ENCODE measurements at regions not wholly inside any gene's neighbourhood (a gene's known extent, or its start where the extent isn't known, plus 50 kb on each side); places are given as distances from the start of the nearest gene placed in this dataset.
A peak's percentile ranks its signal among the peaks of the same experiment; 100 is the strongest.

GRCh38 chr20:56815796-56816195 is 186.7 kb downstream of the TFAP2C start:
- H3K36me3 ChIP-seq (ENCODE audit: insufficient read depth, low read length), result no peaks in the 10 kb centered on the region
- H3K4me1 ChIP-seq (ENCODE audit: control insufficient read depth, insufficient read depth, low read length, unreplicated experiment), result no peaks in the 10 kb centered on the region
- H3K4me3 ChIP-seq (ENCODE audit: low read depth, low read length), result no peak overlapping the region
- H3K27ac ChIP-seq (ENCODE audit: low read depth, low read length), result no peak overlapping the region
- peaks cover 22% of the 10 kb centered on the region for H3K27me3 ChIP-seq (ENCODE audit: insufficient read depth, low read length)
- no peaks in the 10 kb centered on the region for H3K79me2 ChIP-seq (ENCODE audit: control insufficient read depth, insufficient read depth, low read length, unreplicated experiment)
- H2AFZ ChIP-seq (ENCODE audit: low read length, unreplicated experiment), result no peak overlapping the region

- Histone ChIP-seq H3K27ac (ENCODE audit: low read depth, low read length) (no peak overlapping the region), H3K79me2 (ENCODE audit: control insufficient read depth, insufficient read depth, low read length, unreplicated experiment) (no peaks in the 10 kb centered on the region), H3K4me3 (ENCODE audit: low read depth, low read length) (no peak overlapping the region), H2AFZ (ENCODE audit: low read length, unreplicated experiment) (no peak overlapping the region), H3K27me3 (ENCODE audit: insufficient read depth, low read length) (peaks cover 25% of the 10 kb centered on the region), H3K36me3 (ENCODE audit: insufficient read depth, low read length) (no peaks in the 10 kb centered on the region), H3K4me1 (ENCODE audit: control insufficient read depth, insufficient read depth, low read length, unreplicated experiment) (no peaks in the 10 kb centered on the region)
Measured at GRCh38 chr20:56816349-56816748, 187.2 kb downstream of the TFAP2C start.

- Histone ChIP-seq H3K4me1 (ENCODE audit: control insufficient read depth, insufficient read depth, low read length, unreplicated experiment) (no peaks in the 10 kb centered on the region), H3K4me3 (ENCODE audit: low read depth, low read length) (no peak overlapping the region), H3K27ac (ENCODE audit: low read depth, low read length) (no peak overlapping the region), H3K36me3 (ENCODE audit: insufficient read depth, low read length) (no peaks in the 10 kb centered on the region), H3K79me2 (ENCODE audit: control insufficient read depth, insufficient read depth, low read length, unreplicated experiment) (no peaks in the 10 kb centered on the region), H2AFZ (ENCODE audit: low read length, unreplicated experiment) (no peak overlapping the region), H3K27me3 (ENCODE audit: insufficient read depth, low read length) (peaks cover 30% of the 10 kb centered on the region)
Measured at GRCh38 chr20:56817780-56818675, 188.9 kb downstream of the TFAP2C start.

GRCh38 chr20:56820984-56821383 is 191.9 kb downstream of the TFAP2C start:
- Histone ChIP-seq H3K27me3 (ENCODE audit: insufficient read depth, low read length) (peaks cover 26% of the 10 kb centered on the region), H3K79me2 (ENCODE audit: control insufficient read depth, insufficient read depth, low read length, unreplicated experiment) (no peaks in the 10 kb centered on the region), H2AFZ (ENCODE audit: low read length, unreplicated experiment) (no peak overlapping the region), H3K27ac (ENCODE audit: low read depth, low read length) (no peak overlapping the region), H3K36me3 (ENCODE audit: insufficient read depth, low read length) (no peaks in the 10 kb centered on the region), H3K4me1 (ENCODE audit: control insufficient read depth, insufficient read depth, low read length, unreplicated experiment) (no peaks in the 10 kb centered on the region), H3K4me3 (ENCODE audit: low read depth, low read length) (no peak overlapping the region)

- Histone ChIP-seq H3K27me3 (ENCODE audit: insufficient read depth, low read length) (peaks cover 19% of the 10 kb centered on the region; the same call in 1 of the 2 replicates), H3K4me3 (ENCODE audit: low read depth, low read length) (no peak overlapping the region), H3K36me3 (ENCODE audit: insufficient read depth, low read length) (no peaks in the 10 kb centered on the region), H3K4me1 (ENCODE audit: control insufficient read depth, insufficient read depth, low read length, unreplicated experiment) (no peaks in the 10 kb centered on the region), H3K27ac (ENCODE audit: low read depth, low read length) (no peak overlapping the region), H2AFZ (ENCODE audit: low read length, unreplicated experiment) (no peak overlapping the region), H3K79me2 (ENCODE audit: control insufficient read depth, insufficient read depth, low read length, unreplicated experiment) (no peaks in the 10 kb centered on the region)
Measured at GRCh38 chr20:56826306-56826704, 197.2 kb downstream of the TFAP2C start.

- Histone ChIP-seq H3K4me1 (ENCODE audit: control insufficient read depth, insufficient read depth, low read length, unreplicated experiment) (no peaks in the 10 kb centered on the region), H3K27me3 (ENCODE audit: insufficient read depth, low read length) (peaks cover 18% of the 10 kb centered on the region; the same call in 1 of the 2 replicates), H3K79me2 (ENCODE audit: control insufficient read depth, insufficient read depth, low read length, unreplicated experiment) (no peaks in the 10 kb centered on the region), H3K4me3 (ENCODE audit: low read depth, low read length) (0 out of 2 replicates have a peak overlapping the region, but pooled peaks have one; percentile 8), H3K36me3 (ENCODE audit: insufficient read depth, low read length) (no peaks in the 10 kb centered on the region), H3K27ac (ENCODE audit: low read depth, low read length) (no peak overlapping the region), H2AFZ (ENCODE audit: low read length, unreplicated experiment) (no peak overlapping the region)
Measured at GRCh38 chr20:56826705-56827665, 197.9 kb downstream of the TFAP2C start.

- H3K4me1 ChIP-seq (ENCODE audit: control insufficient read depth, insufficient read depth, low read length, unreplicated experiment), result no peaks in the 10 kb centered on the region
- no peak overlapping the region for H2AFZ ChIP-seq (ENCODE audit: low read length, unreplicated experiment)
- H3K27me3 ChIP-seq (ENCODE audit: insufficient read depth, low read length), result peaks cover 14% of the 10 kb centered on the region; the same call in 1 of the 2 replicates
- H3K27ac ChIP-seq (ENCODE audit: low read depth, low read length), result no peak overlapping the region
- no peaks in the 10 kb centered on the region for H3K36me3 ChIP-seq (ENCODE audit: insufficient read depth, low read length)
- no peak overlapping the region for H3K4me3 ChIP-seq (ENCODE audit: low read depth, low read length)
- H3K79me2 ChIP-seq (ENCODE audit: control insufficient read depth, insufficient read depth, low read length, unreplicated experiment), result no peaks in the 10 kb centered on the region
Measured at GRCh38 chr20:56827763-56828162, 198.7 kb downstream of the TFAP2C start.

GRCh38 chr20:56828402-56828801 is 199.3 kb downstream of the TFAP2C start:
- H3K4me1 ChIP-seq (ENCODE audit: control insufficient read depth, insufficient read depth, low read length, unreplicated experiment), result no peaks in the 10 kb centered on the region
- no peaks in the 10 kb centered on the region for H3K79me2 ChIP-seq (ENCODE audit: control insufficient read depth, insufficient read depth, low read length, unreplicated experiment)
- peaks cover 16% of the 10 kb centered on the region; the same call in 1 of the 2 replicates for H3K27me3 ChIP-seq (ENCODE audit: insufficient read depth, low read length)
- no peak overlapping the region for H2AFZ ChIP-seq (ENCODE audit: low read length, unreplicated experiment)
- H3K4me3 ChIP-seq (ENCODE audit: low read depth, low read length), result no peak overlapping the region
- H3K36me3 ChIP-seq (ENCODE audit: insufficient read depth, low read length), result no peaks in the 10 kb centered on the region
- H3K27ac ChIP-seq (ENCODE audit: low read depth, low read length), result no peak overlapping the region

- Histone ChIP-seq H3K27me3 (ENCODE audit: insufficient read depth, low read length) (peaks cover 23% of the 10 kb centered on the region), H3K4me1 (ENCODE audit: control insufficient read depth, insufficient read depth, low read length, unreplicated experiment) (no peaks in the 10 kb centered on the region), H3K27ac (ENCODE audit: low read depth, low read length) (no peak overlapping the region), H3K79me2 (ENCODE audit: control insufficient read depth, insufficient read depth, low read length, unreplicated experiment) (no peaks in the 10 kb centered on the region), H3K36me3 (ENCODE audit: insufficient read depth, low read length) (no peaks in the 10 kb centered on the region), H2AFZ (ENCODE audit: low read length, unreplicated experiment) (no peak overlapping the region), H3K4me3 (ENCODE audit: low read depth, low read length) (no peak overlapping the region)
Measured at GRCh38 chr20:56829788-56830385, 200.8 kb downstream of the TFAP2C start.

GRCh38 chr20:56831795-56832194 is 202.7 kb downstream of the TFAP2C start:
- Histone ChIP-seq H3K27ac (ENCODE audit: low read depth, low read length) (no peak overlapping the region), H3K4me3 (ENCODE audit: low read depth, low read length) (no peak overlapping the region), H2AFZ (ENCODE audit: low read length, unreplicated experiment) (no peak overlapping the region), H3K79me2 (ENCODE audit: control insufficient read depth, insufficient read depth, low read length, unreplicated experiment) (no peaks in the 10 kb centered on the region), H3K4me1 (ENCODE audit: control insufficient read depth, insufficient read depth, low read length, unreplicated experiment) (no peaks in the 10 kb centered on the region), H3K36me3 (ENCODE audit: insufficient read depth, low read length) (no peaks in the 10 kb centered on the region), H3K27me3 (ENCODE audit: insufficient read depth, low read length) (peaks cover 40% of the 10 kb centered on the region)

All from ACC112 (cell line).